HEK293 (cell line): ENCODE measurements at regions not wholly inside any gene's neighbourhood (a gene's known extent, or its start where the extent isn't known, plus 50 kb on each side); places are given as distances from the start of the nearest gene placed in this dataset.

ENCODE experiments used
- CTCF ChIA-PET: fragments of 350-600 bp; formaldehyde crosslinking; extraction: SDS; loops from one replicate; lab custom pipeline; 2021; ENCODE audit warnings: antibody characterized with exemption; lab: Yijun Ruan, JAX
- POLR2A ChIA-PET: fragments of 300-600 bp; formaldehyde crosslinking; extraction: SDS; loops from one replicate; lab custom pipeline; 2020; ENCODE audit warnings: antibody characterized with exemption, inconsistent platforms; lab: Yijun Ruan, JAX
- H3K27ac ChIP-seq: fragments of 200-500 bp; sonication (Bioruptor generic); 2 replicates; pipeline ENCODE4 v1.5.1; 2014; ENCODE audit warnings: low read depth, low read length, control low read depth, inconsistent platforms; ENCODE audit errors: extremely low read depth
- H3K36me3 ChIP-seq, 2 experiments: fragments of 200-500 bp in 1 of 2; sonication (Bioruptor generic) in 1 of 2; 1 replicate in 1 of 2; 2 replicates in 1 of 2; pipeline ENCODE4 v1.5.1; 2014 to 2017; ENCODE audit warnings: inconsistent platforms in 2 of 2, low read length in 2 of 2; ENCODE audit not compliant: control insufficient read depth in 2 of 2, insufficient read depth in 1 of 2
- H3K4me1 ChIP-seq: fragments of 200-500 bp; sonication (Bioruptor generic); 2 replicates; pipeline ENCODE4 v1.5.1; 2014; ENCODE audit warnings: mild to moderate bottlenecking, low read length, inconsistent platforms; ENCODE audit not compliant: control insufficient read depth, insufficient read depth
- H3K4me3 ChIP-seq: 2 replicates; pipeline ENCODE4 v1.5.1; 2011; ENCODE audit warnings: low read depth, mild to moderate bottlenecking, control low read depth, low read length, moderate library complexity
- H3K9me3 ChIP-seq: fragments of 200-500 bp; sonication (Bioruptor generic); 2 replicates; pipeline ENCODE4 v1.5.1; 2014; ENCODE audit warnings: low read depth, low read length, inconsistent platforms; ENCODE audit not compliant: control insufficient read depth, insufficient read depth
- ATF2 ChIP-seq: fragments of 450-650 bp; formaldehyde crosslinking; IDR thresholded peaks from 2 replicates; pipeline ENCODE4 v1.5.1; 2016; ENCODE audit warnings: missing biosample characterization, missing genetic modification characterization, low read depth
- ELK4 ChIP-seq: IDR thresholded peaks from 2 replicates; pipeline ENCODE4 v1.6.1; 2011; ENCODE audit warnings: mild to moderate bottlenecking, low read depth, low read length, borderline replicate concordance
- KLF9 ChIP-seq: fragments of 450-650 bp; formaldehyde crosslinking; IDR thresholded peaks from 2 replicates; pipeline ENCODE4 v1.5.1; 2016; ENCODE audit warnings: missing biosample characterization, missing genetic modification characterization, low read depth
- MZF1 ChIP-seq: fragments of 450-650 bp; formaldehyde crosslinking; IDR thresholded peaks from 2 replicates; pipeline ENCODE4 v1.5.1; 2017; ENCODE audit warnings: missing biosample characterization, missing genetic modification characterization, borderline replicate concordance
- PRDM6 ChIP-seq: fragments of 450-650 bp; formaldehyde crosslinking; IDR thresholded peaks from 2 replicates; pipeline ENCODE4 v1.5.1; 2017; ENCODE audit warnings: missing biosample characterization, missing genetic modification characterization
- SCRT1 ChIP-seq: fragments of 450-650 bp; formaldehyde crosslinking; IDR thresholded peaks from 2 replicates; pipeline ENCODE4 v1.5.1; 2016; ENCODE audit warnings: missing biosample characterization, missing genetic modification characterization, borderline replicate concordance
- YY1 ChIP-seq: fragments of 450-650 bp; formaldehyde crosslinking; IDR thresholded peaks from 2 replicates; pipeline ENCODE4 v1.5.1; 2018; ENCODE audit warnings: missing biosample characterization, missing genetic modification characterization
- ZBTB11 ChIP-seq: fragments of 450-650 bp; formaldehyde crosslinking; conservative IDR thresholded peaks from 2 replicates; pipeline ENCODE4 v1.5.1; 2016; ENCODE audit warnings: low read depth, missing biosample characterization, missing genetic modification characterization
- ZBTB7A ChIP-seq: fragments of 450-650 bp; formaldehyde crosslinking; IDR thresholded peaks from 2 replicates; pipeline ENCODE4 v1.5.1; 2016; ENCODE audit warnings: low read depth, missing biosample characterization, missing genetic modification characterization
- ZFP37 ChIP-seq: fragments of 450-650 bp; formaldehyde crosslinking; IDR thresholded peaks from 2 replicates; pipeline ENCODE4 v1.5.1; 2016; ENCODE audit warnings: missing biosample characterization, missing genetic modification characterization
- ZFP41 ChIP-seq: fragments of 450-650 bp; formaldehyde crosslinking; IDR thresholded peaks from 2 replicates; pipeline ENCODE4 v1.5.1; 2016; ENCODE audit warnings: missing biosample characterization, missing genetic modification characterization, borderline replicate concordance
- ZNF10 ChIP-seq: fragments of 450-650 bp; formaldehyde crosslinking; IDR thresholded peaks from 2 replicates; pipeline ENCODE4 v1.5.1; 2017; ENCODE audit warnings: missing biosample characterization, missing genetic modification characterization
- ZNF133 ChIP-seq: fragments of 450-650 bp; formaldehyde crosslinking; IDR thresholded peaks from 2 replicates; pipeline ENCODE4 v1.5.1; 2016; ENCODE audit warnings: missing biosample characterization, missing genetic modification characterization
- ZNF157 ChIP-seq: fragments of 450-650 bp; formaldehyde crosslinking; IDR thresholded peaks from 2 replicates; pipeline ENCODE4 v1.5.1; 2016; ENCODE audit warnings: missing biosample characterization, missing genetic modification characterization
- ZNF169 ChIP-seq: fragments of 450-650 bp; formaldehyde crosslinking; IDR thresholded peaks from 2 replicates; pipeline ENCODE4 v1.5.1; 2016; ENCODE audit warnings: missing biosample characterization, missing genetic modification characterization
- ZNF175 ChIP-seq: fragments of 450-650 bp; formaldehyde crosslinking; IDR thresholded peaks from 2 replicates; pipeline ENCODE4 v1.5.1; 2016; ENCODE audit warnings: missing biosample characterization, missing genetic modification characterization
- ZNF266 ChIP-seq: fragments of 450-650 bp; formaldehyde crosslinking; IDR thresholded peaks from 2 replicates; pipeline ENCODE4 v1.5.1; 2016; ENCODE audit warnings: missing biosample characterization, missing genetic modification characterization, low read depth
- ZNF366 ChIP-seq: fragments of 450-650 bp; formaldehyde crosslinking; conservative IDR thresholded peaks from 2 replicates; pipeline ENCODE4 v1.5.1; 2016; ENCODE audit warnings: missing biosample characterization, missing genetic modification characterization
- ZNF544 ChIP-seq: fragments of 450-650 bp; formaldehyde crosslinking; IDR thresholded peaks from 2 replicates; pipeline ENCODE4 v1.5.0; 2017; ENCODE audit warnings: missing biosample characterization, missing genetic modification characterization
- ZNF549 ChIP-seq: fragments of 450-650 bp; IDR thresholded peaks from 2 replicates; pipeline ENCODE4 v1.5.1; 2018; ENCODE audit warnings: missing biosample characterization, missing genetic modification characterization, mild to moderate bottlenecking, inconsistent platforms, moderate library complexity
- ZNF677 ChIP-seq: fragments of 450-650 bp; IDR thresholded peaks from 2 replicates; pipeline ENCODE4 v1.5.0; 2018; ENCODE audit warnings: missing biosample characterization, mild to moderate bottlenecking, missing genetic modification characterization, moderate library complexity
- ZNF747 ChIP-seq: fragments of 450-650 bp; formaldehyde crosslinking; IDR thresholded peaks from 2 replicates; pipeline ENCODE4 v1.5.1; 2016; ENCODE audit warnings: missing biosample characterization, missing genetic modification characterization
- ZSCAN30 ChIP-seq: fragments of 450-650 bp; IDR thresholded peaks from 2 replicates; pipeline ENCODE4 v1.5.1; 2018; ENCODE audit warnings: missing biosample characterization, mild to moderate bottlenecking, missing genetic modification characterization, moderate library complexity
- TF ChIP-seq, protein P1 (sequence below): fragments of 450-650 bp; formaldehyde crosslinking; IDR thresholded peaks from 2 replicates; pipeline ENCODE4 v1.5.1; 2016; ENCODE audit warnings: missing biosample characterization, missing genetic modification characterization

DNA sequence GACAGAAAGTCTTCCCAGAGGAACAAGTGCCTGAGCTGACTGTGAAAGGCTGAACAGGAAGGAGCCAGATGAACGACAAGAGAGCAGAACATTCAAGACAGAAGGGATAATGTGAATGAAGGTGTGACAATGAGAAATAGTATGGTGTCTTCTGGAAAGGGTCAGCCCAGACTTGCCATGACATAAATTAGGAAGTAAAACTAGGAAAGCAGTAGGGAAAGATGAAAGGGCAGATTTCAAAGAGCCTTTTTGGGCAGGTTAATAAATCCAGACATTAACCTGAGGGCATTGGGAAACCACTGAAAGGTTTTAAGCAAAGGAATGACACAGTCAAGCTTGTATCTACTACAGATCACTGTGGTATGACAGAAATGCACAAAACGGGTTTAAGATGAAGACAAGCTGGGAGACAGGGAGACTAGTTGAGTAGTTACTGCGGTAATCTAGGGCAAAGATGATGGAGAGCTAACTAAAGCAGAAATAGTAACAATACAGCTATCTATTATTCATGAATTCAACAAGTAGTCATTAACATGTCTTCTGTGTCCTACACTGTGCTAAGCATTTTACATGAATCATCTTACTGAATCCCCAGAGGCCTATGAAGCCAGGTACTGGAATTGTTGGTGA lies 580.9 kb upstream of the WWC1 start (continued):
- no peak for TF ChIP-seq ZNF133 (tag by site-specific recombination)

DNA sequence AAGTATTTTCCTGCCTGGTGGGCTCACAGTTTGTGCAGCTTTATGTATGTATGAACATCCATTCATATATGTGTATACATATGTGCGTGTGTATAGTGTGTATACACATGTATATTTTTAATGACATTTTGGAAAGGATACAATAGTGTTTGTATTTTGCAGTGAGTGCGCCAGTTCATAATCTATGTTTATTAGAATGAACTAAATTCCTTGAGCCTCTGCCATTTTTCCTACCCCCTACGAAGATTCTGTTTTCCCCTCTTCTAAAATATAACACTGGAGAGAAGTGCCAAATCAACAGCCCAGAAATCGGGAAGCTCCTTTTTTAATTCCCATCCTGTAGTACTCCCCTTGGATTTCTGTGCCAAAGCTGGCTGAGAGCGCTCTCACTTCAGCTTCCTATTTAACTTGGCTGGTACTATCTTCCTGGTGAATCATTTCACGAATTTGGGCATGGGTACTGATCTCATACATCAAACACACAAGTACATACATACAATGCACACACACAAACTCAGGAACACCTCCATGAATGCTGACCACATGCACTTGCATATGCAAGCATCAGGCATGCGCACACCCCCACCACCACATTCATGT lies 578.4 kb upstream of the WWC1 start:
- Histone ChIP-seq H3K36me3 (no peaks in the 10 kb centered on the region), H3K27ac (no peak overlapping the region), H3K9me3 (no peaks in the 10 kb centered on the region), H3K4me1 (no peaks in the 10 kb centered on the region), H3K4me3 (no peak overlapping the region)
- CTCF ChIA-PET = no interaction called here
- TF ChIP-seq ZNF10 (tag by site-specific recombination) (no peak), ZNF677 (tag by site-specific recombination) (no peak), ZFP37 (tag by site-specific recombination) (no peak), YY1 (no peak), ZBTB11 (no peak), ZNF747 (tag by site-specific recombination) (no peak), ATF2 (tag by site-specific recombination) (no peak), ZFP41 (no peak)
- TF ChIP-seq, protein P1, sequence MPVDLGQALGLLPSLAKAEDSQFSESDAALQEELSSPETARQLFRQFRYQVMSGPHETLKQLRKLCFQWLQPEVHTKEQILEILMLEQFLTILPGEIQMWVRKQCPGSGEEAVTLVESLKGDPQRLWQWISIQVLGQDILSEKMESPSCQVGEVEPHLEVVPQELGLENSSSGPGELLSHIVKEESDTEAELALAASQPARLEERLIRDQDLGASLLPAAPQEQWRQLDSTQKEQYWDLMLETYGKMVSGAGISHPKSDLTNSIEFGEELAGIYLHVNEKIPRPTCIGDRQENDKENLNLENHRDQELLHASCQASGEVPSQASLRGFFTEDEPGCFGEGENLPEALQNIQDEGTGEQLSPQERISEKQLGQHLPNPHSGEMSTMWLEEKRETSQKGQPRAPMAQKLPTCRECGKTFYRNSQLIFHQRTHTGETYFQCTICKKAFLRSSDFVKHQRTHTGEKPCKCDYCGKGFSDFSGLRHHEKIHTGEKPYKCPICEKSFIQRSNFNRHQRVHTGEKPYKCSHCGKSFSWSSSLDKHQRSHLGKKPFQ (tag by site-specific recombination) = no peak
- POLR2A ChIA-PET = no interaction called here

DNA sequence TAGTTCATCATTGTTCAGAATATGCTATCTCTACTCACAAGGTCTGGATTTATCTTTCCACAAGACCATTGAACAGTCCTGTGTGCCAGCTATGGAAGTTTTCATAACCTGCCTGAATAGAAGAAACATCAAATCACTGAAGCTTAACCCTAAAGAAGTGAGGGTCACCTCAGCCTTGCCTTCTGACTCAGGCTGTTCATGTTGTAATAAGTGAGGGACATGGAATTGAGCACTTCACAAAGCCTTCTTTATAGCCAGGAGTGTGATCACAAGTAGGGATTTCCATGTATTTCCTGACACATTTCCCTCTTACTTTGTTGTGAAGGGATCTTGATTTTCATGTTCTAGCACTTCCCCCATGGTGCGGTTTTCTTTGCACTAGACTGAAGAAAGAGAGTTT lies 577.5 kb upstream of the WWC1 start:
- Histone ChIP-seq H3K4me1 (no peaks in the 10 kb centered on the region), H3K27ac (no peak overlapping the region), H3K9me3 (no peaks in the 10 kb centered on the region), H3K4me3 (no peak overlapping the region), H3K36me3 (no peaks in the 10 kb centered on the region)
- POLR2A ChIA-PET = no interaction called here
- CTCF ChIA-PET = interaction anchor here (1.0 kb wide), 1 partner anchor 11 kb away, joined by 4 read pairs; no protein-coding TSS in a partner anchor
- no peak for TF ChIP-seq SCRT1 (tag by site-specific recombination)
- TF ChIP-seq ZNF266 = no peak
- TF ChIP-seq ZSCAN30 (tag by site-specific recombination) = no peak
- TF ChIP-seq ZNF10 (tag by site-specific recombination) = no peak
- no peak for TF ChIP-seq KLF9 (tag by site-specific recombination)
- TF ChIP-seq ZNF169 = no peak
- TF ChIP-seq ZNF175 (tag by site-specific recombination) = no peak
- no peak for TF ChIP-seq PRDM6 (tag by site-specific recombination)
- TF ChIP-seq ZBTB7A (tag by site-specific recombination) = no peak
- TF ChIP-seq ZNF366 (tag by site-specific recombination) = no peak
- TF ChIP-seq ZNF157 (tag by site-specific recombination) = no peak
- TF ChIP-seq MZF1 = no peak
- TF ChIP-seq ZNF747 (tag by site-specific recombination) = no peak
- no peak for TF ChIP-seq ZNF544
- TF ChIP-seq ELK4 = no peak
- TF ChIP-seq ZNF133 (tag by site-specific recombination) = no peak
- TF ChIP-seq ZNF549 (tag by site-specific recombination) = no peak
